ENCODE measurements at regions not wholly inside any gene's neighbourhood (a gene's known extent, or its start where the extent isn't known, plus 50 kb on each side); places are given as distances from the start of the nearest gene placed in this dataset.

GRCh38 chr11:133762538-133762937, 82.8 kb downstream of the SPATA19 start:
- intact Hi-C loops (cut with DNase I; ENCODE audit: low total_unique reads): no loop called here
- no peak overlapping the region for H3K4me3 ChIP-seq (ENCODE audit: low read depth, poor library complexity, severe bottlenecking)
- no peak for DNase-seq (ENCODE audit: low spot score in 2 of 2)
- 58 to 60% methylated on average over 1 of the region's 1 CpG for WGBS, 2 donors
- TF ChIP-seq, protein P1, sequence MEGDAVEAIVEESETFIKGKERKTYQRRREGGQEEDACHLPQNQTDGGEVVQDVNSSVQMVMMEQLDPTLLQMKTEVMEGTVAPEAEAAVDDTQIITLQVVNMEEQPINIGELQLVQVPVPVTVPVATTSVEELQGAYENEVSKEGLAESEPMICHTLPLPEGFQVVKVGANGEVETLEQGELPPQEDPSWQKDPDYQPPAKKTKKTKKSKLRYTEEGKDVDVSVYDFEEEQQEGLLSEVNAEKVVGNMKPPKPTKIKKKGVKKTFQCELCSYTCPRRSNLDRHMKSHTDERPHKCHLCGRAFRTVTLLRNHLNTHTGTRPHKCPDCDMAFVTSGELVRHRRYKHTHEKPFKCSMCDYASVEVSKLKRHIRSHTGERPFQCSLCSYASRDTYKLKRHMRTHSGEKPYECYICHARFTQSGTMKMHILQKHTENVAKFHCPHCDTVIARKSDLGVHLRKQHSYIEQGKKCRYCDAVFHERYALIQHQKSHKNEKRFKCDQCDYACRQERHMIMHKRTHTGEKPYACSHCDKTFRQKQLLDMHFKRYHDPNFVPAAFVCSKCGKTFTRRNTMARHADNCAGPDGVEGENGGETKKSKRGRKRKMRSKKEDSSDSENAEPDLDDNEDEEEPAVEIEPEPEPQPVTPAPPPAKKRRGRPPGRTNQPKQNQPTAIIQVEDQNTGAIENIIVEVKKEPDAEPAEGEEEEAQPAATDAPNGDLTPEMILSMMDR (IDR thresholded peaks at IDR 0.05): no peak
- no peak for TF ChIP-seq POLR2A (IDR thresholded peaks at IDR 0.05)

DNA sequence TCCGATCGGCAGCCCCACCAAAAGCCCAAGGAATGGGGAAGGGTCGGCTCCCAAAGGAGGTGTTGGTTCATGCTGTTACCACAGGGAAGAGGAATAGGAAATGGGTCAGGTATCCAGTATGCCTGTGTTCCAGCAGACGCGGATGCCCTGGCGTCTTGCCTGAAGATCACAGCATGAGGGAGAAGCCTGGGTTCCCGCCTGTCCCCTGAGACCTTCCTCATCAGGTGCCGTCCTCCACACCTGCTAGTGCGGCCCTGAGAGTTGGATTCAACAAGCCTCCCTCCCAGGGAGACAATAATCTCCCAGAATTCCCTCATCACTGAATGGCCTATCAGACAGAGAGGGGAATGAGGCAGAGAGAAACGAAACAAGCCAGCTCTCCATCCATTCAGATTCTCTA, 92.2 kb downstream of the SPATA19 start:
- DNase-seq (ENCODE audit: low spot score in 2 of 2): no peak
- WGBS, 2 donors: 64 to 80% methylated on average over 10 of the region's 10 CpGs
- no peak overlapping the region for H3K4me3 ChIP-seq (ENCODE audit: low read depth, poor library complexity, severe bottlenecking)
- intact Hi-C loops (cut with DNase I; ENCODE audit: low total_unique reads): no loop called here
- no peak for TF ChIP-seq POLR2A (IDR thresholded peaks at IDR 0.05)
- TF ChIP-seq, protein P1 (IDR thresholded peaks at IDR 0.05): no peak

DNA sequence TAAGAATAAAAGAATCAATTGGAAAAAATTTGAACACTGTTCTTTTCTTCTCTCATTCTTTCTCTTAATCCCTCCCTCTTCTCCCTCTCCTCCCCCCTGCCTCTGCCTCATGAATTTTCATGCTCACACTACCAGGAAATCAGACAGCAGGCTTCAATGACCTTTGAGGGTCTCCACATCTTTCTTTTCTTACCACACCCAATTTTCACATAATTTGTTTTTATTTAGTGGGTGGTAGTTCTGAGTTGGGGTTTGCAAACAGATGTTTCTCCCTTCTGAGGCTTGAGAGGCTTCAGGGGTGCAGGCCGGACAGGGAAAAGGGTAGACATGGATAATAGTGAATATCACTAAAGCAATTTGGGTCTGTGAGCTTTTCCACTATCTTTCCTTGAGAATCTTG, 95.5 kb downstream of the SPATA19 start:
- no peak for DNase-seq (ENCODE audit: low spot score in 2 of 2)
- TF ChIP-seq, protein P1 (IDR thresholded peaks at IDR 0.05): no peak
- no peak for TF ChIP-seq POLR2A (IDR thresholded peaks at IDR 0.05)
- H3K4me3 ChIP-seq (ENCODE audit: low read depth, poor library complexity, severe bottlenecking): no peak overlapping the region
- WGBS, 2 donors: 75 to 86% methylated on average over 1 of the region's 1 CpG
- intact Hi-C loops (cut with DNase I; ENCODE audit: low total_unique reads): no loop called here

- 57 to 75% methylated on average over 13 of the region's 13 CpGs for WGBS, 2 donors
- intact Hi-C loops (cut with DNase I; ENCODE audit: low total_unique reads): no loop called here
- H3K4me3 ChIP-seq (ENCODE audit: low read depth, poor library complexity, severe bottlenecking): no peak overlapping the region
- DNase-seq (ENCODE audit: low spot score in 2 of 2): no peak
- TF ChIP-seq, protein P1 (IDR thresholded peaks at IDR 0.05): no peak
- no peak for TF ChIP-seq POLR2A (IDR thresholded peaks at IDR 0.05)
These were observed 97.9 kb downstream of the SPATA19 start for GRCh38 chr11:133747409-133747808.

GRCh38 chr11:133746663-133747306, 98.5 kb downstream of the SPATA19 start:
- intact Hi-C loops (cut with DNase I; ENCODE audit: low total_unique reads): no loop called here
- no peak for TF ChIP-seq POLR2A (IDR thresholded peaks at IDR 0.05)
- TF ChIP-seq, protein P1 (IDR thresholded peaks at IDR 0.05): no peak
- H3K4me3 ChIP-seq (ENCODE audit: low read depth, poor library complexity, severe bottlenecking): no peak overlapping the region
- DNase-seq (ENCODE audit: low spot score in 2 of 2): no peak
- WGBS, 2 donors: 61 to 62% methylated on average over 18 of the region's 18 CpGs

- H3K4me3 ChIP-seq (ENCODE audit: low read depth, poor library complexity, severe bottlenecking): no peak overlapping the region
- no peak for DNase-seq (ENCODE audit: low spot score in 2 of 2)
- WGBS, 2 donors: 34 to 59% methylated on average over 4 of the region's 4 CpGs
- intact Hi-C loops (cut with DNase I; ENCODE audit: low total_unique reads): no loop called here
- no peak for TF ChIP-seq POLR2A (IDR thresholded peaks at IDR 0.05)
- TF ChIP-seq, protein P1 (IDR thresholded peaks at IDR 0.05): no peak
These were observed 99.5 kb downstream of the SPATA19 start for GRCh38 chr11:133745791-133746190.

All from lower leg skin (tissue), 4 donors.